Tibial nerve (tissue), 3 donors: ENCODE measurements at regions not wholly inside any gene's neighbourhood (a gene's known extent, or its start where the extent isn't known, plus 50 kb on each side); places are given as distances from the start of the nearest gene placed in this dataset.

Source experiments
- CTCF ChIP-seq, 5 experiments: fragments of 200-600 bp in 3 of 5; fragments of 450-650 bp in 2 of 5; sonication (generic) in 3 of 5; IDR thresholded peaks; one replicate each; pipeline ENCODE4 v1.5.1; 2016 to 2019; ENCODE audit warnings: antibody characterized with exemption in 5 of 5, mild to moderate bottlenecking in 3 of 5, moderate library complexity in 2 of 5
- POLR2A ChIP-seq, 2 donors: fragments of 450-650 bp; IDR thresholded peaks; one replicate each; pipeline ENCODE4 v1.6.1; 2017; ENCODE audit warnings: antibody characterized with exemption in 2 of 2, mild to moderate bottlenecking in 2 of 2, moderate library complexity in 2 of 2

- TF ChIP-seq CTCF (IDR thresholded peaks at IDR 0.05) (no peak), POLR2A (IDR thresholded peaks at IDR 0.05) (no peak)
Observed at GRCh38 chr15:95503640-95504225, 826.8 kb upstream of the NR2F2 start.
